ENCODE measurements at regions not wholly inside any gene's neighbourhood (a gene's known extent, or its start where the extent isn't known, plus 50 kb on each side); places are given as distances from the start of the nearest gene placed in this dataset.

DNA sequence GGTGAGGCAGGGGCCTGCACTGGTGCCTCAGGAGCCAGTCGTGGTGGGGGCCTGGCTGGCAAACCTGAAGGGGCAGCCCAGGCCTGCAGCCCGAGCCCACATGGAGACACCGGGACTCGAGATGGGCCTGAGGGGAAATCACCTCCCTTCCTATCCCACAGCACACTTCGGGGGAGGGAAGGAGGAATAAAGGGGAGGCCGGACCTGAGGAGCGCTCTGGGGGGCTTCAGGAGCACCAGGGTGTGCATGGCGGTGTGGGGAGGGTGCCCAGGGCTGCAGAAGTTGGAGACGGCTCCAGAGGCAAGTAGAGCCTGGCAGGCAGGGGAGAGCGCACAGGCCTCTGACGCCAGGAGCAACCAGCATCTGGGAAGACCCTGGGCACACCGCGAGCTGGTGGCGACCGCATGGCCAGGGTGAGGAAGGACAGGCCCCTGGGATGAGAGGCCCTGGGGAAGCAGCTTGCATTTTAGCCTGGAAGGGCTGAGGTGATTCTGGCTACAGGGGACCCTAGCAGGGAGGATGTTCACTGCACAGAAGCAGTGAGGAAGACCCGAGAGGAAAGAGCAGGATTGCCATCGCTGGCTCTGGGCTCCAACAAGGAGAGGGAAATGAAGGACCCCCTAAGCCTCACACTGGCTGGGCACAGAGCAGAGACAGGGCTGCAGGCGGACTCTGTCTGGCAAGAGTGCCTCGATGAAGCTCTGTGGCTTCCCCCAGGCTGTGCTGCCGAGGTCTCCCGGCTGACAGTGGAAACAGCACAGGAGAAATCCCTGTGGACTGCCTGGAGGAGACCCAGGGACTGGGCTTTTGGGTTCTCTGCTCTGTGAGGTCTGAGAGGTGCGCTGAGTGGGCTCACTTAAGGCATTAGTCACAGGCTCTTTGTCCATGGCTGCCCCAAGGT lies 457.7 kb downstream of the BRD1 start:
- TF ChIP-seq POU2F2 (IDR thresholded peaks at IDR 0.05; ENCODE audit: low read depth, low read length) (no peak), POLR2AphosphoS5 (IDR thresholded peaks at IDR 0.05; ENCODE audit: low read depth, low read length) (no peak), POLR2A (IDR thresholded peaks at IDR 0.05; ENCODE audit: low read depth, low read length) (no peak)

Measured in GM12891 (cell line).